Keratinocyte (primary cell): ENCODE measurements at regions not wholly inside any gene's neighbourhood (a gene's known extent, or its start where the extent isn't known, plus 50 kb on each side); places are given as distances from the start of the nearest gene placed in this dataset.

Experiments used
- CTCF ChIP-seq, 3 experiments: IDR thresholded peaks in 1 of 3; conservative IDR thresholded peaks in 1 of 3; optimal IDR thresholded peaks in 1 of 3; 2 replicates in 2 of 3; 3 replicates in 1 of 3; pipeline versions ENCODE3 to v1.5.1; 2011; ENCODE audit warnings: low read length in 3 of 3, mild to moderate bottlenecking in 3 of 3, moderate library complexity in 2 of 3, control low read depth in 1 of 3, inconsistent platforms in 1 of 3; ENCODE audit not compliant: insufficient read depth in 2 of 3; ENCODE audit errors: extremely low read depth in 1 of 3
- EZH2 ChIP-seq: IDR thresholded peaks from one replicate; pipeline ENCODE4 v1.6.1; 2012; ENCODE audit warnings: inconsistent platforms, mild to moderate bottlenecking, low read length, moderate library complexity

- no peak for TF ChIP-seq CTCF (optimal IDR thresholded peaks at IDR 0.05 in 1 of 3, IDR thresholded peaks at IDR 0.05 in 1 of 3, conservative IDR thresholded peaks at IDR 0.05 in 1 of 3; ENCODE audit: extremely low read depth in 1 of 3, insufficient read depth in 2 of 3, low read length in 3 of 3)
- TF ChIP-seq EZH2, result no peak
Measured at GRCh38 chr2:15096873-15097272, 464.3 kb downstream of the NBAS start.
